ENCODE measurements at regions not wholly inside any gene's neighbourhood (a gene's known extent, or its start where the extent isn't known, plus 50 kb on each side); places are given as distances from the start of the nearest gene placed in this dataset.
A peak's percentile ranks its signal among the peaks of the same experiment; 100 is the strongest.

DNA sequence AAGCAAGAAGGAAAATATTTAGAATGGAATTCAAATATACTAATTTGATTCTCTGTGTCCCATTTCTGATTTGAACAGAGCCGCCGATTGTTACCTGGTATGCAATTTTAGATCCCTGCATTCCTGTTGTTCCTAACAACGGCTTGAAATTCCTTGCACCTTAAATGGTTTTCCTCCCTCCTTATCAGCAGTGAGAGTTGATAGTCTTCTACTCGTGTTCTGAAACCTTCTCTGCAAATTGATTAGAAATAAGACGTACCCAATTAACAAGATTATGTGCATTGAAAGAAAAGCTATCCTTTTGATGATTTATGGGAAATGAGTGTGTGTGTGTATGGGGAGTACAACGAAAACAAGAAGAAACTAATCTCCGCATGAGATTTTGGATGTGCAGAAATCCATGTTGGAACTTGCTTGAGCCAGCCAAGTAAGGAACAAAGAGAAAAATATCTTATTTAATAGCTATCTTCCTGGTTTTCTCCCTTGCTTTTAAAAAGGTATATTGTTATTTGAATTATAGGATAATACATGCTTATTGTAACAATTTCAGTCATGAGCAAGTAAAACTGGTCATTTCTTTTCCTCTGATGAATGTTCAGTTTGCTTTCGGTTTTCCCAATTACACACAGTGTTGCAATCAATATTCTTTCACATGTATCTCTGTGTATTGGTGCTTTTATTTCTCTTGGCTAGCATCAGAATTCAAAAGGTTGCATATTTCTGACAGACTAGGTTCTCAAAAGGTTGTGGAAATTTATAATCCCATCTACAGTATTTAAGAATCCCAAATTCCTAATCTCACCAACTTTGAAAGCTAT lies 211.1 kb upstream of the ACTBL2 start:
- Histone ChIP-seq H3K27me3 (no peaks in the 10 kb centered on the region), H3K4me1 (ENCODE audit: insufficient read depth) (peaks cover 21% of the 10 kb centered on the region), H3K36me3 (no peaks in the 10 kb centered on the region), H3K4me3 (no peak overlapping the region), H3K27ac (peak overlapping the region in 1 of 2 donors; percentile 28), H3K9me3 (no peaks in the 10 kb centered on the region)
- intact Hi-C loops (cut with DNase I), result no loop called here
- 32 to 39% (median 35%) methylated on average over 8 of the region's 8 CpGs for WGBS, 3 donors
- no peak for DNase-seq
- TF ChIP-seq EP300 (IDR thresholded peaks at IDR 0.05), result no peak
- TF ChIP-seq, protein P1, sequence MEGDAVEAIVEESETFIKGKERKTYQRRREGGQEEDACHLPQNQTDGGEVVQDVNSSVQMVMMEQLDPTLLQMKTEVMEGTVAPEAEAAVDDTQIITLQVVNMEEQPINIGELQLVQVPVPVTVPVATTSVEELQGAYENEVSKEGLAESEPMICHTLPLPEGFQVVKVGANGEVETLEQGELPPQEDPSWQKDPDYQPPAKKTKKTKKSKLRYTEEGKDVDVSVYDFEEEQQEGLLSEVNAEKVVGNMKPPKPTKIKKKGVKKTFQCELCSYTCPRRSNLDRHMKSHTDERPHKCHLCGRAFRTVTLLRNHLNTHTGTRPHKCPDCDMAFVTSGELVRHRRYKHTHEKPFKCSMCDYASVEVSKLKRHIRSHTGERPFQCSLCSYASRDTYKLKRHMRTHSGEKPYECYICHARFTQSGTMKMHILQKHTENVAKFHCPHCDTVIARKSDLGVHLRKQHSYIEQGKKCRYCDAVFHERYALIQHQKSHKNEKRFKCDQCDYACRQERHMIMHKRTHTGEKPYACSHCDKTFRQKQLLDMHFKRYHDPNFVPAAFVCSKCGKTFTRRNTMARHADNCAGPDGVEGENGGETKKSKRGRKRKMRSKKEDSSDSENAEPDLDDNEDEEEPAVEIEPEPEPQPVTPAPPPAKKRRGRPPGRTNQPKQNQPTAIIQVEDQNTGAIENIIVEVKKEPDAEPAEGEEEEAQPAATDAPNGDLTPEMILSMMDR (IDR thresholded peaks at IDR 0.05), result no peak
- TF ChIP-seq POLR2A (IDR thresholded peaks at IDR 0.05), result no peak

DNA sequence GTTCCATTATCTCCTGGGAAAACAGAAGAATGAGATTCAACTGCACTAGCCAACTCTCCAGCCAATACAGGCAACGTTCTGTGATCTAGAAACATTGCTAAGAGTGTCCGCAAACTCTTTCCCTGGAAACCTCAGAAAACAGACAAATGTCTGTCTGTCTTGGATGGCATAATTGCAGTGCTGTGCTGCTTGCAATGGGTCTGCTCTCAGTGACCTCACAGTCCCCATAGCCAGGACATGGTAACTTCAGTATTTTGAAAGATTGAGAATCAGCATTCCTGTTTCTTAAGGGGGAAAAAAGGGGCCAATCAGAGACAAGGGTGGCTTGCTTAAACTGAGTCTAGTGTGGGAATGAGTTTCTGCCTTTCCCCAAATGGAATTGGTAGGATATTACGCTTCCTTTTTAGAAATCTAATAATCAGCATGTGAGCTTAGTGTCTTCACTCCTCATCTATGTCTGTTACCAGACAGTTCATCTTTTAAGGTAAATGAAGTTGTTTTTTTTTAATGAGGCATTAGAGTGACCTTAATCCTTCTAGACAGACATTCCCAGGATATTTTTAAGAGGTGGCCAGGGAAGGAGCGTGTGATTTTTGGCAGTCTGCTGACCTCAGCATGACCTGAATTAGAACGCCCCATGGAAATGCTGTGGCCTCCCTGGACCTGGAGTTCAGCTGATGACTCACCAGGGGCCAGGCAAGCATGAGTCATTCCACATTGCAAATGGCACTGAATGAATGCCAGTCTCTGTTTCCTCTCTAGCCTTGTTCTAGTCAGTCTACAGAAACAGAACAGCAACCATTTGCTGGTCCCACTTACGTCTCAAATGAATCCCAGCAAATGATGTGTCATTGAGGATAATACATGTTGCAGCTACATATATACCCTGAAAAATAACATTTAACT lies 210.2 kb upstream of the ACTBL2 start:
- H3K4me1 ChIP-seq (ENCODE audit: insufficient read depth), result peaks cover 20% of the 10 kb centered on the region
- H3K9me3 ChIP-seq, result no peaks in the 10 kb centered on the region
- H3K36me3 ChIP-seq, result no peaks in the 10 kb centered on the region
- no peaks in the 10 kb centered on the region for H3K27me3 ChIP-seq
- intact Hi-C loops (cut with DNase I), result no loop called here
- H3K27ac ChIP-seq, result peak overlapping the region in 1 of 2 donors; percentile 28
- WGBS, 3 donors, result 43 to 46% (median 46%) methylated on average over 6 of the region's 6 CpGs
- no peak for TF ChIP-seq EP300 (IDR thresholded peaks at IDR 0.05)
- no peak for TF ChIP-seq POLR2A (IDR thresholded peaks at IDR 0.05)
- TF ChIP-seq, protein P1 (IDR thresholded peaks at IDR 0.05), result peak in 1 of 3 donors; percentile 16
- no peak overlapping the region for H3K4me3 ChIP-seq
- DNase-seq, result peak; percentile 59 to 77 (median 73)

DNA sequence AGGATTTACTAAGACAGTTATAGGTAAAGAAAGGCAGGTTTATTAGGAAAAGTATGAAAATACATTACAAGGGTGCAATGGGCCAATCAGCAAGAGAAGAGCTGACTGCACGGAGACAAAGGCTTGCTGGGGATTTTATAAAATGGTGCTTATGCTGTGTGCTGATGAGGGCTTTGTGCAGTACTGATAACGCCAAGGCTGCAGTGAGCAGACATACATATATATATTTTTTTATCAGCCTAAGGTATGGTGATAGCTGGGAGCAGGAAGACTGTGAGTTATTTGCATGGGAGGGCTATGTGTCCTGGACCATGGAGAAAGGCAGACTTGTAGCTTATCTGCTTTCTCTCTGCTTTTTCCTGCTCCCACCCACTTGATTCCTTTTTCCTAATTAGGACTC lies 208.1 kb upstream of the ACTBL2 start:
- TF ChIP-seq EP300 (IDR thresholded peaks at IDR 0.05) (no peak), POLR2A (IDR thresholded peaks at IDR 0.05) (no peak)
- TF ChIP-seq, protein P1 (IDR thresholded peaks at IDR 0.05), result no peak
- no peak overlapping the region for H3K27ac ChIP-seq
- no peak overlapping the region for H3K4me3 ChIP-seq
- no peak for DNase-seq
- H3K27me3 ChIP-seq, result no peaks in the 10 kb centered on the region
- no peaks in the 10 kb centered on the region for H3K36me3 ChIP-seq
- WGBS, 3 donors, result 93 to 99% (median 94%) methylated on average over 2 of the region's 2 CpGs
- intact Hi-C loops (cut with DNase I), result no loop called here
- no peaks in the 10 kb centered on the region for H3K9me3 ChIP-seq
- peaks cover 16% of the 10 kb centered on the region for H3K4me1 ChIP-seq (ENCODE audit: insufficient read depth)

DNA sequence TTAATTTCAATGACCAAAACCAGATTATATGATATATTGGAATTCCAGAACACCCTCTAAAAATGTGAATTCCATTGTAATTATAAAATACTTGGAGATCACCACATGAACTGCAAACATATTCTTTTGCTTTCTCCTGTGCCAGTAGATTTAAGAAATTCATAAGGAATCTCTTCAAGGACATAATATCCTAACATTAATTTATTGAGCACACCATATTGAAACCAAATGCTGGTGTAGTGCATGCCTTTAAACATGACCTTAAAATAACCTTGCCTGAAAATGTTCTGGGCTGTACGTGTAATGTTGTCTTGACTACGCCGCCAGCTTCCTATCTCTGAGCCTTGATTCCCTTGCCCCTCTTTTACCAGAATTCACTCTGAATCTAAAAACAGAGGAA lies 205.0 kb upstream of the ACTBL2 start:
- Histone ChIP-seq H3K4me3 (no peak overlapping the region), H3K9me3 (no peaks in the 10 kb centered on the region), H3K36me3 (no peaks in the 10 kb centered on the region), H3K4me1 (ENCODE audit: insufficient read depth) (peaks cover 9% of the 10 kb centered on the region), H3K27me3 (no peaks in the 10 kb centered on the region), H3K27ac (no peak overlapping the region)
- intact Hi-C loops (cut with DNase I), result no loop called here
- 66 to 79% (median 76%) methylated on average over 3 of the region's 3 CpGs for WGBS, 3 donors
- no peak for DNase-seq
- TF ChIP-seq POLR2A (IDR thresholded peaks at IDR 0.05) (no peak), EP300 (IDR thresholded peaks at IDR 0.05) (no peak)
- TF ChIP-seq, protein P1 (IDR thresholded peaks at IDR 0.05), result no peak

Data from ovary (tissue), 7 donors.